Heart left ventricle (tissue), 16 donors: ENCODE measurements at regions not wholly inside any gene's neighbourhood (a gene's known extent, or its start where the extent isn't known, plus 50 kb on each side); places are given as distances from the start of the nearest gene placed in this dataset.
A peak's percentile ranks its signal among the peaks of the same experiment; 100 is the strongest.
"Not testable (repeated sequence)": the region's sequence is repeated elsewhere in the genome, so short reads cannot be mapped to it uniquely, and the experiment has no call there.

Source experiments
- ATAC-seq, 4 donors: fragments of 200-7000 bp; cut with Tn5 transposase; one replicate each; pipeline ENCODE4 v1.9.1; 2020 to 2022; ENCODE audit warnings: moderate library complexity in 4 of 4, mild to moderate bottlenecking in 3 of 4, moderate number of reproducible peaks in 1 of 4
- DNase-seq, 5 donors: peaks; one replicate each; pipeline ENCODE4 v3.0.0-alpha.2; 2020
- H3K27ac ChIP-seq, 12 donors: fragments of 200-600 bp; sonication (generic) in 4 of 12; one replicate each; pipeline versions ENCODE4 v1.5.0 to v1.8.0; 2016 to 2022; ENCODE audit warnings: mild to moderate bottlenecking in 2 of 12
- H3K27me3 ChIP-seq, 9 donors: fragments of 200-600 bp; sonication (generic) in 2 of 9; one replicate each; pipeline versions ENCODE4 v1.5.1 to v1.8.0; 2016 to 2022; ENCODE audit warnings: mild to moderate bottlenecking in 3 of 9
- H3K36me3 ChIP-seq, 9 donors: fragments of 200-600 bp; sonication (generic) in 2 of 9; one replicate each; pipeline versions ENCODE4 v1.5.0 to v1.8.0; 2018 to 2022; ENCODE audit warnings: mild to moderate bottlenecking in 2 of 9
- H3K4me1 ChIP-seq, 12 donors: fragments of 200-600 bp; sonication (generic) in 4 of 12; one replicate each; pipeline versions ENCODE4 v1.5.0 to v1.8.0; 2016 to 2022; ENCODE audit warnings: mild to moderate bottlenecking in 3 of 12
- H3K4me3 ChIP-seq, 12 donors: fragments of 200-600 bp; sonication (generic) in 4 of 12; one replicate each; pipeline versions ENCODE4 v1.5.0 to v1.8.0; 2017 to 2022; ENCODE audit warnings: mild to moderate bottlenecking in 9 of 12, moderate library complexity in 4 of 12
- H3K9me3 ChIP-seq, 12 donors: fragments of 200-600 bp; sonication (generic) in 4 of 12; one replicate each; pipeline versions ENCODE4 v1.5.0 to v1.8.0; 2016 to 2022; ENCODE audit warnings: mild to moderate bottlenecking in 1 of 12
- POLR2A ChIP-seq, 2 donors: fragments of 450-650 bp; IDR thresholded peaks; one replicate each; pipeline ENCODE4 v1.6.1; 2017; ENCODE audit warnings: antibody characterized with exemption in 2 of 2, mild to moderate bottlenecking in 2 of 2, moderate library complexity in 2 of 2
- WGBS, 4 donors: extraction: QIAGEN DNeasy Blood & Tissue Kit in 2 of 4; methylation state at CpG; one replicate each; pipeline versions ENCODE4 v1.1.5 to v1.1.7; 2013 to 2018; 5-methylcytosine and 5-hydroxymethylcytosine counted together
- intact Hi-C, 10 donors: fragments of 100-400 bp; cut with DNase I; formaldehyde crosslinking; loops; one replicate each; pipeline versions ENCODE4 v1.11.1 to v1.14.2; 2022
- TF ChIP-seq, protein P1 (sequence below), 12 donors: fragments of 200-600 bp; sonication (generic) in 4 of 12; IDR thresholded peaks; one replicate each; pipeline versions ENCODE4 v1.5.0 to v1.8.0; 2018 to 2022; ENCODE audit warnings: antibody characterized with exemption in 12 of 12, mild to moderate bottlenecking in 5 of 12
- donor health status: ischemic (EF 13 %, LVEDD 7.1; RV severe dilation, severe dysfunction).
- donor health status: healthy with polysubstance abuse.
- donor health status: DM: no; HTN: yes; CAD: no.
- donor health status: DM: no; HTN: no; CAD: no.
- donor health status: ischemic (EF 25% LVEDD 6.9; RV normal size, moderate dysfunction).
- donor health status: ischemic (EF 25% LVEDD 5.7; RV mildly dilated, moderate dysfunction).
- donor health status: healthy.
- donor health status: DM: yes; HTN: yes; CAD: no.
- donor health status: ischemic (EF 35%, LVEDD 5.7; RV mildly dilated, moderate dysfunction).
- donor health status: nonischemic (EF 11% LVEDD 7.7; RV severe dilation, severe dysfunction).
- donor health status: DM: yes; HTN: yes; CAD: no.
- donor health status: PGD.
- donor health status: ischemic (EF 29% LVEDD 5.4; RV normal size, mild dysfunction).
- donor health status: nonischemic (EF 23%, LVEDD 6.1; RV moderate dilation, normal function).

- DNase-seq (no peak), ATAC-seq (no peak)
- H3K27me3 ChIP-seq = no peaks in the 10 kb centered on the region
- 86 to 94% (median 92%) methylated on average over 5 of the region's 5 CpGs for WGBS, 4 donors
- H3K4me3 ChIP-seq = no peak overlapping the region
- H3K9me3 ChIP-seq = peaks cover 0 to 24% (median 0%) of the 10 kb centered on the region in 12 donors
- intact Hi-C loops = no loop called here
- no peak overlapping the region for H3K27ac ChIP-seq
- no peaks in the 10 kb centered on the region for H3K4me1 ChIP-seq
- TF ChIP-seq, protein P1, sequence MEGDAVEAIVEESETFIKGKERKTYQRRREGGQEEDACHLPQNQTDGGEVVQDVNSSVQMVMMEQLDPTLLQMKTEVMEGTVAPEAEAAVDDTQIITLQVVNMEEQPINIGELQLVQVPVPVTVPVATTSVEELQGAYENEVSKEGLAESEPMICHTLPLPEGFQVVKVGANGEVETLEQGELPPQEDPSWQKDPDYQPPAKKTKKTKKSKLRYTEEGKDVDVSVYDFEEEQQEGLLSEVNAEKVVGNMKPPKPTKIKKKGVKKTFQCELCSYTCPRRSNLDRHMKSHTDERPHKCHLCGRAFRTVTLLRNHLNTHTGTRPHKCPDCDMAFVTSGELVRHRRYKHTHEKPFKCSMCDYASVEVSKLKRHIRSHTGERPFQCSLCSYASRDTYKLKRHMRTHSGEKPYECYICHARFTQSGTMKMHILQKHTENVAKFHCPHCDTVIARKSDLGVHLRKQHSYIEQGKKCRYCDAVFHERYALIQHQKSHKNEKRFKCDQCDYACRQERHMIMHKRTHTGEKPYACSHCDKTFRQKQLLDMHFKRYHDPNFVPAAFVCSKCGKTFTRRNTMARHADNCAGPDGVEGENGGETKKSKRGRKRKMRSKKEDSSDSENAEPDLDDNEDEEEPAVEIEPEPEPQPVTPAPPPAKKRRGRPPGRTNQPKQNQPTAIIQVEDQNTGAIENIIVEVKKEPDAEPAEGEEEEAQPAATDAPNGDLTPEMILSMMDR (IDR thresholded peaks at IDR 0.05) = no peak
- no peak for TF ChIP-seq POLR2A (IDR thresholded peaks at IDR 0.05)
- H3K36me3 ChIP-seq = no peaks in the 10 kb centered on the region
Observed at GRCh38 chr13:104525467-104525866, 1459.2 kb upstream of the SLC10A2 start.

DNA sequence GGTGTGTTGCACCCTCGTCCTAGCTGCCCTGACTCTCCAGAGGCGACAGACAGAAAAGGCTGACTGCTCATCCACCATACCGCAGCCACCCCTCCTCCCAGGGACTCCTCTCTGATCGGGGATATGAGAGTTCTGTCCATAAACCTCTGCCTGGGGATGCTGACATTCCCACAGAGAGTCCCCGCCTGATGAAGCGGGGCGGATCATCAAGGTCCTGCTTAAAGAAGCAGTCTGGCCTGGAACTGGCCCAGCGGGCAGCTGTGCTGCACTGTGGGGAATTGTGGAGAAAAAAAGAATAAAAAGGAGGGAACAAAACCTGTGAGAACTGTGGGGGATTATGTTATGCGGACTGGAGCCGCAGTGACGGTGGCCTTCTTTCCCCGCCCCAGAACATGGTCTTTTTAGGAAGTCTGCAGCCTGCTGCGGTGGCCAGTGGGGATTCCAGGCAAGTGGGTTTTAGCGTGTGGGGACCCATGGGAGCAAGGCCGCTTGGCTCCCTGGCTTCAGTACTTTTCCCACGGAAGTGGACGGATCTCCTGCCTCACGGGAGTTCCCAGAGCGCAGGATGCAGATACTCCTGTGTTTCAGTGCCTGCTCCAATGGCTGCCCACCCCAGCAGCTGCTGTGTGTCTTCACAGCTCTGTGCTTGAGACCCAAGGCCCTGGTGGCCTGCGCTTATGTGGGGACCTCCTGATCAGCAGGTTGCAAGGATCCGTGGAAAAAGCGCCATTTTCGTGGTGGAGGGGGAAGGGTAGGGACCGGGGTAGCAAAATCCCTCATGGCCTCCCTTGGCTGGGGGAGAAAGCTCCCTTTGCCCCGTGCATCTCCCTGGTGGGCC is 1456.2 kb upstream of the SLC10A2 start:
- Histone ChIP-seq H3K27ac (no peak overlapping the region), H3K36me3 (no peaks in the 10 kb centered on the region), H3K9me3 (peaks cover 0 to 24% (median 0%) of the 10 kb centered on the region in 12 donors), H3K4me3 (no peak overlapping the region), H3K4me1 (no peaks in the 10 kb centered on the region), H3K27me3 (no peaks in the 10 kb centered on the region)
- intact Hi-C loops = no loop called here
- DNase-seq = peak; percentile 29 to 69 (median 34)
- TF ChIP-seq, protein P1 (IDR thresholded peaks at IDR 0.05) = no peak
- TF ChIP-seq POLR2A (IDR thresholded peaks at IDR 0.05) = no peak
- WGBS, 4 donors = 84 to 89% (median 87%) methylated on average over 17 to 25 of the region's 25 CpGs
- peak in 3 of 4 donors; percentile 24 to 68 (median 41) for ATAC-seq

GRCh38 chr13:104510422-104510821 is 1444.2 kb upstream of the SLC10A2 start:
- ATAC-seq = no peak
- no peak for DNase-seq
- Histone ChIP-seq H3K27me3 (no peaks in the 10 kb centered on the region), H3K4me3 (no peak overlapping the region), H3K9me3 (no peaks in the 10 kb centered on the region), H3K4me1 (no peaks in the 10 kb centered on the region), H3K27ac (no peak overlapping the region), H3K36me3 (no peaks in the 10 kb centered on the region)
- no peak for TF ChIP-seq POLR2A (IDR thresholded peaks at IDR 0.05)
- TF ChIP-seq, protein P1 (IDR thresholded peaks at IDR 0.05) = no peak
- intact Hi-C loops = no loop called here
- WGBS, 4 donors = 50 to 66% (median 58%) methylated on average over 2 of the region's 2 CpGs

GRCh38 chr13:104493502-104493901 is 1427.3 kb upstream of the SLC10A2 start:
- H3K27ac ChIP-seq, H3K4me1 ChIP-seq, H3K4me3 ChIP-seq, H3K36me3 ChIP-seq, ATAC-seq, intact Hi-C loops, DNase-seq, H3K27me3 ChIP-seq: not testable (repeated sequence)
- peaks cover 0 to 17% (median 0%) of the 10 kb centered on the region in 12 donors for H3K9me3 ChIP-seq
- 64 to 88% (median 84%) methylated on average over 1 of the region's 1 CpG for WGBS, 4 donors
